B cell (primary cell): ENCODE measurements at regions not wholly inside any gene's neighbourhood (a gene's known extent, or its start where the extent isn't known, plus 50 kb on each side); places are given as distances from the start of the nearest gene placed in this dataset.

Source experiments
- ATAC-seq: fragments of 200-7000 bp; cut with Tn5 transposase; one replicate; pipeline ENCODE4 v1.10.0; 2021; ENCODE audit warnings: low read depth, mild to moderate bottlenecking, moderate number of reproducible peaks, moderate library complexity
- CTCF ChIA-PET: fragments of 350-600 bp; sonication (Branson Sonifier 250); formaldehyde crosslinking; loops from one replicate; lab custom pipeline; 2021; ENCODE audit warnings: antibody characterized with exemption, inconsistent platforms; lab: Charles Lee
- POLR2A ChIA-PET: fragments of 350-600 bp; sonication (Branson Sonifier 250); formaldehyde crosslinking; loops from one replicate; lab custom pipeline; 2021; ENCODE audit warnings: antibody characterized with exemption; lab: Charles Lee
- DNase-seq: peaks from one replicate; pipeline ENCODE4 v3.0.0; 2013
- H2AFZ ChIP-seq: 2 replicates; pipeline ENCODE4 v1.6.1; 2012; ENCODE audit warnings: mild to moderate bottlenecking, low read depth, low read length; ENCODE audit not compliant: insufficient read depth, poor library complexity, severe bottlenecking
- H3K27ac ChIP-seq, 2 donors: 1 replicate in 1 of 2; 2 replicates in 1 of 2; pipeline ENCODE4 v1.5.1; 2012 to 2013; ENCODE audit warnings: low read length in 2 of 2, mild to moderate bottlenecking in 2 of 2, moderate library complexity in 1 of 2
- H3K27me3 ChIP-seq, 4 experiments: fragments of 200-600 bp in 1 of 4; sonication (generic) in 1 of 4; replicated peaks in 1 of 4; 1 replicate in 2 of 4; 2 replicates in 2 of 4; pipeline versions ENCODE4 v1.6.1 to v1.7.0; 2013 to 2016; ENCODE audit warnings: low read length in 3 of 4, mild to moderate bottlenecking in 2 of 4, mixed read lengths in 1 of 4, moderate library complexity in 1 of 4; ENCODE audit not compliant: insufficient read depth in 4 of 4, control insufficient read depth in 3 of 4; ENCODE audit errors: control extremely low read depth in 1 of 4
- H3K36me3 ChIP-seq, 2 experiments: replicated peaks in 1 of 2; 1 replicate in 1 of 2; 2 replicates in 1 of 2; pipeline versions ENCODE4 v1.6.1 to v1.7.1; 2013; ENCODE audit warnings: low read length in 1 of 2; ENCODE audit not compliant: insufficient read depth in 2 of 2, control insufficient read depth in 1 of 2; ENCODE audit errors: control extremely low read depth in 1 of 2, extremely low read depth in 1 of 2
- H3K4me1 ChIP-seq, 2 donors: fragments of 200-600 bp in 1 of 2; sonication (generic) in 1 of 2; 1 replicate in 1 of 2; 2 replicates in 1 of 2; pipeline versions ENCODE4 v1.5.1 to v1.6.1; 2013 to 2017; ENCODE audit warnings: low read length in 2 of 2; ENCODE audit not compliant: control insufficient read depth in 2 of 2, insufficient read depth in 2 of 2
- H3K4me2 ChIP-seq: replicated peaks from 2 replicates; pipeline ENCODE3; 2012; ENCODE audit warnings: mild to moderate bottlenecking, low read depth, low read length; ENCODE audit not compliant: poor library complexity, severe bottlenecking
- H3K4me3 ChIP-seq, 5 experiments: fragments of 200-600 bp in 1 of 5; sonication (generic) in 1 of 5; 1 replicate in 3 of 5; 2 replicates in 2 of 5; pipeline versions ENCODE4 v1.5.1 to v1.7.0; 2011 to 2016; ENCODE audit warnings: low read length in 4 of 5, mild to moderate bottlenecking in 4 of 5, low read depth in 2 of 5, control low read depth in 1 of 5, moderate library complexity in 1 of 5; ENCODE audit not compliant: insufficient read depth in 1 of 5; ENCODE audit errors: control extremely low read depth in 1 of 5, extremely low read depth in 1 of 5
- H3K79me2 ChIP-seq: fragments of 200-600 bp; sonication (generic); one replicate; pipeline ENCODE4 v1.6.0; 2016; ENCODE audit warnings: low read length; ENCODE audit not compliant: control insufficient read depth, insufficient read depth
- H3K9ac ChIP-seq: fragments of 200-600 bp; sonication (generic); 2 replicates; pipeline ENCODE4 v1.6.1; 2017; ENCODE audit warnings: mild to moderate bottlenecking, low read length, moderate library complexity
- H3K9me3 ChIP-seq, 3 donors: one replicate each; pipeline versions ENCODE4 v1.6.1 to v1.7.1; 2013; ENCODE audit warnings: low read length in 2 of 3; ENCODE audit not compliant: control insufficient read depth in 2 of 3, insufficient read depth in 1 of 3; ENCODE audit errors: control extremely low read depth in 1 of 3
- H4K20me1 ChIP-seq: 2 replicates; pipeline ENCODE4 v1.6.0; 2012; ENCODE audit warnings: mild to moderate bottlenecking, low read length; ENCODE audit not compliant: insufficient read depth, control insufficient read depth, poor library complexity, severe bottlenecking
- H3K27ac Mint-ChIP-seq: one replicate; pipeline ENCODE4 v1.8.0; 2021; ENCODE audit warnings: mixed read lengths
- H3K27me3 Mint-ChIP-seq: one replicate; pipeline ENCODE4 v1.8.0; 2021; ENCODE audit warnings: mixed read lengths
- H3K4me1 Mint-ChIP-seq: one replicate; pipeline ENCODE4 v1.8.0; 2021; ENCODE audit warnings: mixed read lengths
- H3K4me3 Mint-ChIP-seq: one replicate; pipeline ENCODE4 v1.8.0; 2021; ENCODE audit warnings: mixed read lengths
- H3K9me3 Mint-ChIP-seq: one replicate; pipeline ENCODE4 v1.8.0; 2022; ENCODE audit warnings: mixed read lengths; ENCODE audit not compliant: insufficient read depth
- CTCF ChIP-seq: fragments of 200-600 bp; IDR thresholded peaks from one replicate; pipeline ENCODE4 v1.8.0; 2022; ENCODE audit warnings: antibody characterized with exemption, mild to moderate bottlenecking
- EZH2 ChIP-seq: IDR thresholded peaks from 2 replicates; pipeline ENCODE4 v1.6.1; 2012; ENCODE audit warnings: borderline replicate concordance, low read depth, mild to moderate bottlenecking, moderate library complexity, low read length; ENCODE audit not compliant: insufficient read depth, poor library complexity, severe bottlenecking
- WGBS: methylation state at CpG from one replicate; pipeline ENCODE4 v1.1.5; 2013; ENCODE audit warnings: missing lambda C conversion rate; ENCODE audit not compliant: insufficient coverage; 5-methylcytosine and 5-hydroxymethylcytosine counted together
- intact Hi-C: fragments of 100-400 bp; cut with micrococcal nuclease; formaldehyde crosslinking; loops from one replicate; pipeline ENCODE4 v1.10.0; 2022

GRCh38 chr1:222314839-222315238 is 233.1 kb downstream of the HHIPL2 start:
- ATAC-seq (no peak), DNase-seq (no peak)
- Histone ChIP-seq H3K79me2 (no peaks in the 10 kb centered on the region), H3K9ac (no peak overlapping the region), H3K27ac (no peak overlapping the region), H3K4me3 (no peak overlapping the region), H4K20me1 (no peaks in the 10 kb centered on the region), H3K4me2 (no peak overlapping the region), H3K36me3 (no peaks in the 10 kb centered on the region), H3K4me1 (no peaks in the 10 kb centered on the region), H3K27me3 (no peaks in the 10 kb centered on the region), H2AFZ (no peak overlapping the region), H3K9me3 (no peaks in the 10 kb centered on the region)
- CTCF ChIA-PET, result no interaction called here
- no peaks in the 10 kb centered on the region for H3K9me3 Mint-ChIP-seq
- 100% methylated on average over 1 of the region's 2 CpGs for WGBS
- H3K4me1 Mint-ChIP-seq, result no peaks in the 10 kb centered on the region
- intact Hi-C loops, result no loop called here
- no peak overlapping the region for H3K4me3 Mint-ChIP-seq
- TF ChIP-seq EZH2 (no peak), CTCF (no peak)
- H3K27ac Mint-ChIP-seq, result no peak overlapping the region
- peaks cover 15% of the 10 kb centered on the region for H3K27me3 Mint-ChIP-seq
- POLR2A ChIA-PET, result no interaction called here

DNA sequence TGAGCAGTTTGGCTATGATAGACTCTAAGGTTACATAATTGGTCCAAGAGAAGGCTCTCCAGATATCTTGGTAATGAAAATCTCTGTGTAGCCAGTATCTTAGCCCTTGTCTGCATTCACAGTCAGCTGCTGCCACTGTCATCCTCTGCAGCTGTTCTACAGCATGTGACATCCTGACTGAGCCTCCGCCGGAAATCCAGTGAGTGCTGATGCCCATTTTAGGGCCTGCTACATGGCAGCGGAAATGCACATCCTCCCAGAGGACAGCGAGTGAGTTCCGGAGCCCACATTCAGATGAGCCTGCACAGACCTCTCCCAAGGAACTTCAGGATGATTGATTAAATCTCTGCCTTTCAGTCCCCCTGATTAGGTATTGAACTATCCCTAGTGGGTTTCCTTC is 237.1 kb downstream of the HHIPL2 start:
- ChIA-PET CTCF (no interaction called here), POLR2A (no interaction called here)
- Histone ChIP-seq H3K4me1 (no peaks in the 10 kb centered on the region), H3K27ac (no peak overlapping the region), H3K9me3 (no peaks in the 10 kb centered on the region), H4K20me1 (no peaks in the 10 kb centered on the region), H3K27me3 (no peaks in the 10 kb centered on the region), H3K79me2 (no peaks in the 10 kb centered on the region), H3K9ac (no peak overlapping the region), H3K4me3 (no peak overlapping the region), H3K4me2 (no peak overlapping the region), H2AFZ (no peak overlapping the region), H3K36me3 (no peaks in the 10 kb centered on the region)
- TF ChIP-seq EZH2 (no peak), CTCF (no peak)
- DNase-seq (peak; percentile 9), ATAC-seq (no peak)
- Mint-ChIP-seq H3K27ac (no peak overlapping the region), H3K27me3 (peaks cover 6% of the 10 kb centered on the region), H3K4me3 (no peak overlapping the region), H3K4me1 (no peaks in the 10 kb centered on the region), H3K9me3 (no peaks in the 10 kb centered on the region)
- WGBS, result 100% methylated on average over 4 of the region's 5 CpGs
- intact Hi-C loops, result no loop called here
